ENCODE measurements at regions not wholly inside any gene's neighbourhood (a gene's known extent, or its start where the extent isn't known, plus 50 kb on each side); places are given as distances from the start of the nearest gene placed in this dataset.
"Not testable (repeated sequence)": the region's sequence is repeated elsewhere in the genome, so short reads cannot be mapped to it uniquely, and the experiment has no call there.

DNA sequence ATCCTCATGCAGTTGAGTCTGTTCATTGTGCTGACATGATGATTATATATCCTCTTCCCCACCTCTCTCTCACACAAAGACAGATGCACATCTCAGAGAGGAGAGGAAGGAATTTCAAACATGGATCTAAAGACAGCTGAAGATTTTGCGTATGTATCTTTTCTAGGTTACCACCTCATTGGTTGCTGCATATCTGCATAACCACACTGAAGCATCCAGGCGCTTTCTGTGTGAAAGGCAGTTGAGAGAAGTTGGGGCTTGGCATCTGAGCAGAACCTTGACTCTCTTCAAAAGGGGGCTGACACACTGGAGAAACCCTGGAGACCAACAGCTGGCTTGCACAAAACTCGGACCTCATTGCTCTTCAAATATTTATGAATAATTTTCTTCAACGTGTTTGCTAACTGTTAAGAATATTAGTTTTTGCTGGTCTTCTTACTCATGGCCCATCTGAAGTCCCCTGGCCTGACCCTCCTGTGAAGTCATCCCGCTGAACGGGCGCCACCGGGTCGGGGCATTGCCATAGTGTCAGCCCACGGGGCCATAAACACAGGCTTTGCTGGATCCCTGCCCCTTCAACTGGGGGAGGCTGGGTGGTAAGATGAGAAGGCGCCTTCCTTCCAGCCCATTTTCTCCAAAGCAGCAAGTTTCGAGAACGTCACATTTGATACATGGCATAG lies 593.2 kb upstream of the CLINT1 start:
- DNase-seq (ENCODE audit: low read depth): peak; percentile 65

- DNase-seq (ENCODE audit: low read depth): peak; percentile 83
Measured at GRCh38 chr5:158451203-158451992, 592.5 kb upstream of the CLINT1 start.

DNA sequence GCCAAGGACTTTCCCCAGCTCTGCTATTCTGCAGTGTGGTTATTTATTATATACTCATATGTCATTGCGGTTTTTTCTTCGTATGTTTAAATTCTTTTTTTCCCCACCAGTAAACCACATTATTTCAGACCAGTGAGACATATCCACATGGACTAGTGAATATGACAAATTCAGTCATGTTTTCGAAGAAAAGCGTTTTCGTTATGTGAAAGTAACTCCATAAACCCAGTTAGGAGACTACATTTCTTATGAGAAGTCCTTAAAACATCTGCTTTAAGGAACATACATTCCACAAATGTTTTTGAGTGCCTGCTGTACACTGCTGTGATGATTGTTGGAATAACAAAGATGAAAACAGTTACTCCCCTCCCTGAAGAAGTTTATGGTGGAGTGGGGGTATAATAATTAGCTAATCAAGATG lies 591.8 kb upstream of the CLINT1 start:
- DNase-seq (ENCODE audit: low read depth): no peak

DNA sequence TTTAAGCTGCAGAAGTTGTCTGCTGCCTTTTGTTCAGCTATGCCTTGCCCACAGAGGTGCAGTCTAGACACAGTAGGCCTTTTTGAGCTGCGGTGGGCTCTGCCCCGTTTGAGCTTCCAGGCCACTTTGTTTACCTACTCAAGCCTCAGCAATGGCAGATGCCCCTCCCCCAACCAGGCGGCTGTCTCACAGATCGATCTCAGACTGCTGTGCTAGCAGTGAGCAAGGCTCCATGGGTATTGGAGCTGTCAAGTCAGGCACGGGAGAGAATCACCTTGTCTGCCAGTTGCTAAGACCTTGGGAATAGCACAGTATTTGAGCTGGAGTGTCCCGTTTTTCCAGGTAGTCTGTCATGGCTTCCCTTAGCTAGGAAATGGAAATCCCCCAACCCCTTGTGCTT lies 587.8 kb upstream of the CLINT1 start:
- DNase-seq (ENCODE audit: low read depth): not testable (repeated sequence)

DNA sequence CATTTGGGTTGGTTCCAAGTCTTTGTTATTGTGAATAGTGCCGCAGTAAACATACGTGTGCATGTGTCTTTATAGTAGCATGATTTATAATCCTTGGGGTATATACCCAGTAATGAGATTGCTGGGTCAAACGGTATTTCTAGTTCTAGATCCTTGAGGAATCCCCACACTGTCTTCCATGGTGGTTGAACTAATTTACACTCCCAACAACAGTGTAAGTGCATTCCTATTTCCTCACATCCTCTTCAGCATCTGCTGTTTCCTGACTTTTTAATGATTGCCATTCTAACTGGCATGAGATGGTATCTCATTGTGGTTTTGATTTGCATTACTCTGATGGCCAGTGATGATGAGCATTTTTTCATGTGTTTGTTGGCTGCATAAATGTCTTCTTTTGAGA lies 580.3 kb upstream of the CLINT1 start:
- DNase-seq (ENCODE audit: low read depth): not testable (repeated sequence)

DNA sequence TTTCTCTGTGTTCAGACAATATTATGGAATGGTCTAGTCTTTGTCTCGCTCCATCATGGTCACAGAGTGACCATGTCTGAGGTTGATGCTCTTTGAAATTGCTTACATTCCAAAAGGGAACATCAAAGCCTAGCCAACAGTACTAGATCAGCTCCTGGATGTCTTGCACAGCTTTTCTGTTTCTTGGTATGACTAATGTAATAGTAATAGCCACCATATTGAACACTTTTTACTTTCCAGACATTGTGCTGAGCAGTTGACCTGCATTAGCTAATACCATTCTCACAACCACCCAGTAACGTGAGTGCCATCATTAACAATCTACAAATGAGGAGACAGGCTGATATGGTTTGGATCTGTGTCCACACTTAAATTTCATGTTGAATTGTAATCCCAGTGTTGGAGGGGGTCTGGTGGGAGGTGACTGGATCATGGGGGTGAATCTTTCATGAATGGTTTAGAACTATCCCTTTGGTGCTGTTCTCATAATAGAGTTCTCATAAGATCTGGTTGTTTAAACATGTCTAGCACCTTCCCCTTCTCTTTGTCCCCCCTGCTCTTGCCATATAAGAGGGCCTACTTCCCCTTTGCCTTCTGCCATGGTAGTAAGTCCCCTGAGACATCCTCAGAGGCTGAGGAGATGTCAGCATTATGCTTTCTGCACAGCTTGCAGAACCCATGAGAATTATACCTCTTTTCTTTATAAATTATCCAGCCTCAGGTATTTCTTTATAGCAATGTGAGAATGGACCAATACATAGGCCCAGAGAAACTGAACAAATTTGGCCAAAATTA lies 577.5 kb upstream of the CLINT1 start:
- DNase-seq (ENCODE audit: low read depth): no peak

- peak; percentile 57 for DNase-seq (ENCODE audit: low read depth)
Measured at GRCh38 chr5:158435161-158435616, 576.2 kb upstream of the CLINT1 start.

GRCh38 chr5:158434749-158435148 lies 575.8 kb upstream of the CLINT1 start:
- DNase-seq (ENCODE audit: low read depth): no peak

DNA sequence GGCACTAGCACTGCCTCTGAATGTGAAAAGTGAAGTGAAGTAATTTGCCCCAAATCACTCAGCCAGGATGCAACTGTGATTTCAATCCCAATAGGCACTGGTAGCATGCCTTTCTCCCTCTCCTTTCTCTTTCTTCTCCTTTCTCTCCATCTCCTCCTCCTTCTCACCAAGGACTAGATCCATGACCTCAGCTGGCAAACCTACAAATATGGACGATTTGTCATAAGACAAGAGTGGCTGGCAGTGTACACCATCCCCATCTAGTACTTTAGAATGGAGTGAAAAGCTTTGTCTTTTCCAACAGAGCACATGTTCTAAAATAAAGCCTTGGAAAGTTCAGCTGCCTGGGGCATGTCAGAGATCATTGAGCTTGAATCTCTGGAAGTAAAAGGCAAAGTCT lies 574.7 kb upstream of the CLINT1 start:
- peak; percentile 29 for DNase-seq (ENCODE audit: low read depth)

DNA sequence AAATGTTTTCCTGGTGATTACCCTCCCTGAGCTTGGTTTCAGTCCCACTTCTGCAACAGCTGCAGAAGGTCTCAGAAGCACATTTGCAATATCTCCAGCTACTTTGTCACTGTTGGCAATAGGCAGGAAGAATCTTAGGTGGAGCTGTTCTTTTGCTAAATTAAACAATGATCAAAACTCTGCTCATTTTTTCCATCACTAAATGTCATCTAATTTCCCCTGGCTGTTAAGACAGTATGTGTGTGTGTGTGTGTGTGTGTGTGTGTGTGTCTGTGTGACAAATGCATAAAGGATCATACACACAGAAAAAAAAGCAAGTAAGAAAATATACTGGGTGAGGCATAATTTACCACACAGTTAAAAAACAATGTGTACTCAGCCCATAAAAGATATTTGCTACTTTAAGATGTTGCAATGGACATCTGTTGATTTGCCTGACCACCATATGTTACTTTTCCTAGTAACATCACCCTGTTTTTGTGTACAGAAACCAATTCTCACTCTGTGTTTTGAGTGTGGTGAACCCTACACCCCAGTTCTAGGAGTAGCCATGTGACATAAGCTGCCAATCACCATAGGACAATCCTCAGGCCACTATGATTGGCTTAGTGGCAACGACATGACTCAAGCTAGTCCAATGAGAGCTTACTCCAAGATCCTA lies 572.6 kb upstream of the CLINT1 start:
- peak; percentile 86 for DNase-seq (ENCODE audit: low read depth)

DNA sequence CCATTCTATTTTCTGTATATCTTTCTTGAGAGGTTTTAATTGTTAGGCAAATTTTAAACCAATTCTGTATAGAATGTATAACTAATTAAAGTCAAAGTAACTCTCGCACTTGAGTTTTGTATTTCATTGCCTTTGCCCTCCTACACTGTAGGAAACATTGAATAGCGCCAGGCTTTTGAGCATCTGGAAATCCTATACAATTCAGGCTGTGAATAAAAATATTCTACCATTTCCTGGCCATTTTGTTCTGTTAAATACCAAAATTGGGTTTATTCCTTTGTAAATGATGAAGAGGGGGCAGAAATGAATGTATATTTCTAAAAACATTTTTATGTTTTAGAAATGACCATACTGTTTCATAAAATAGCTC lies 571.8 kb upstream of the CLINT1 start:
- no peak for DNase-seq (ENCODE audit: low read depth)

DNA sequence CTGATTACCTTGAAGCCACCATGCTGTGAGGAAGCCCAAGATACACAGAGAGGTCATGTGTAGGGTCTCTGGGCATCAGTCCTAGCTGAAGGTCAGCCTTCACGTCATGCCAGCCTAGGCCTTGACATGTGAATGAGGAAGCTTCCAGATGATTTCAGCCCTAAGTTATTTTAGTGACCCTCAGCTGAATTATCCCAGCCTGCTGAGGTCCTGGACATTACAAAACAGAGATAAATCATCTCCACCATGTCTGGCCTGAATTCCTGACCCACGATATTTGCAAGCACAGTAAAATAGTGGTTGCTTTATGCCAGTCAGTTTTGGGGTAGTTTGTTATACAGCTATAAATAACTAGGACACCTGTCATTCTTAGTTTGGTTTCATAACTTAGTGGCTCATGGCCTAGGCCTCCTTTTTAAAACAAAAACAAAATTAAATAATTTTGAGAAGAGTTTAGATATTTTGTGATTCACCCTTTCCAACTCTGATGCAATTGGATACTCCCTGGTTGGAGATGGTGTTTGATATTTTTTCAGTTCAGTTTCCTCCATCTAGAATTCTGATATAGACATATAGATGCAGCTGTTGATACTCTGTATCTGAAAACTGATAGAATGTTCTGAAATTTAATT lies 571.3 kb upstream of the CLINT1 start:
- peak; percentile 67 for DNase-seq (ENCODE audit: low read depth)

DNA sequence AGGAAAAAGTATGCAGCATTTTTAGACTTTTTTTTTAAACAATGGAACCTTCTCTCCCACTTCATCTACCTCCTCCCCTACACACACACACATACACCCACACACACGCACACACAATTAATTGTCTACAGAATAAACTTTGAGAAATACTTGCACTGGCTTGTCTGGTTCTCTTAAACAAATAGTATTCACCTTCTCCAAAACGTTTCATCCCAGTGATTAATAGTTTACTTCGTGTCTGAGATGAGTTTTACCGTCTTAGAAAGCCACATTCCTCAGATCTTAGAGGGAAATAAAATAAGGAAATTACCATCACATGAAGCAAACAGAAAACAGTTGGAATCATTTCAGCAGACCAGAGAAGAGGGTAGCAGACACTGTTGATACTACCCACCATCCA lies 570.6 kb upstream of the CLINT1 start:
- no peak for DNase-seq (ENCODE audit: low read depth)

GRCh38 chr5:158423623-158424200 lies 564.8 kb upstream of the CLINT1 start:
- DNase-seq (ENCODE audit: low read depth): peak; percentile 51

DNA sequence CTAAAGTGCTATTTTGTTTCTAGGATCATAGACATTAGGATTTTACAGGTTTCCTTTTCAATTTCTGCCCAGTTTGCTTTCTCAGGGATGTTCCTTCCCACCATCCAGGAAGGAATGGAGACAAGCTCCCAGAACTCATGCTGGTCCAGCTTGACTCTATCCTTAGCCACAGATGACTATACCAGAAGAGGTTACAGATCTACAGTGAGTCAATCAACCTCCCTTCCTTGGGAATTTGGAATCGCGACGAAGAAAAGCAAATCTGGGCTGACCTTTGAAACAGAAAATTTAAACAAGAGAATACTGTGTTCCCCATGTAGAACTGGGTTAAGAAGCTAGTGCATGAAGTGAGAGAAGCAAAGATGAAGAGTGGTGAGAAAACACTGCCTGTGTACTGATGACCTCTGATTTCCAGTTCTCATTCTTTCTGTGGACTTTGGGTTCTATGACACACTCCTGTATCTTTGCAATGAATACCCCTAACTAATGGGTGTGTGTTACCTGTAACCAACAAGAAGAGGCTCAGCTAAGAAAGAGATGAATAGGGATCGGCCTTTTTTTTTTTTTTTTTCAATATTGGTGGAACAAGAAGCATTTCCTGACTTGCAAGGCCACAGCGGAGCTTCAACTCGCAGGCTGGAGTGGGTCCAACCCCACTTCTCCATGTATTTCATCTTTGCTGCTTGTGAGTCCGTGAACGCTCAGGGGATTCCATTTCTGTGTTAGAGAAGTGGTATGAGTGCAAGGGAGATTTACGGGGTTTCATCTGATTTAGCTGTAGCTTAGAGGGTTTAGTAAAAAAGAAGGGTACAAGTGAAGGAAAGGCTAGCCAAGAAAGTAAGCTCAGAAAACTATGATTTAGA lies 563.9 kb upstream of the CLINT1 start:
- no peak for DNase-seq (ENCODE audit: low read depth)

DNA sequence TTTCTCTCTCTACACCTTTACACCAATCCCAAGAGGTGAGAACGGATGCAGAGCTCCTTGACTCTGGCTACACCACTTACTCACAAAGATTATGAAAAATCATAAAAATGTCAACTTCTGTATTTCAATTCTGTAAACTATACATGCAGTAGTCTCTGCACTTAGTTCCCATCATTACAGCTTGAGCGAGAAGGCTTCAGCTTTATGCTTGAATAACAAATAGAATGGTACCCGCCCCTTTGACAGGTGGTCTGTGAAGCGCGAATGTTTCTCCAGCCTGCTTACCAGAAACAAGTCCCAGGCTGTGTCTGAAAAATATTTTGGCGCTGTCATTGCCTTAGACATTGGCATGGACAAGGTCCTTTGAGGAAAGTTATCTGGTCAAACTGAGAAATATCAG lies 562.4 kb upstream of the CLINT1 start:
- DNase-seq (ENCODE audit: low read depth): no peak

GRCh38 chr5:158419186-158419585 lies 560.2 kb upstream of the CLINT1 start:
- no peak for DNase-seq (ENCODE audit: low read depth)

DNA sequence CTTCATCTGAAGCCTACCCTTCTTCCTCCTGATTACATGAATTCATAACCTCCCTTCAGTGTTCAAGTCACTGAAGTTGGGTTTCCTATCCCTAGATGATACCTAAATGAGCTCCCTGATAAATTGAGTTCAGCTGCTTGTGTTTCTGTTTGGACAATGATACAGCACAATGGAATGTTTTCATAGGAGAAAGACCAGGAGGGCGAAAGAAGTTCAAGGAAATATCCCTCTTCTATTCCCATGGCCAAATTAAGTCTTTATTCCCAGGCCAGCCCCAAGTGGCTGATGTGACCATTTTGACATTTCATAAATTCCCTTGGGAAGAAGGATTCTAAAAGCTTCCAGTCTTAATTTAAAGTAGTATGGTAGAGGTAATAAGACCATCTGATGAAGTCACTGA lies 555.8 kb upstream of the CLINT1 start:
- DNase-seq (ENCODE audit: low read depth): peak; percentile 79

- DNase-seq (ENCODE audit: low read depth): no peak
Measured at GRCh38 chr5:158414333-158414762, 555.4 kb upstream of the CLINT1 start.

Measured in myocyte (in vitro differentiated cells).